Activated T-cell treated with anti-CD3 and anti-CD28 coated beads, Interleukin-2, amount 50 U/mL, for 4 hours (primary cell): ENCODE measurements at regions not wholly inside any gene's neighbourhood (a gene's known extent, or its start where the extent isn't known, plus 50 kb on each side); places are given as distances from the start of the nearest gene placed in this dataset.

Experiments
- ATAC-seq, 2 donors: fragments of 200-7000 bp; cut with Tn5 transposase; one replicate each; pipeline ENCODE4 v1.10.0; 2021
- DNase-seq: peaks from one replicate; pipeline ENCODE4 v3.0.0-alpha.2; 2020
- H3K27me3 Mint-ChIP-seq: one replicate; pipeline ENCODE4 v1.8.0; 2021; ENCODE audit warnings: low read depth, mixed read lengths
- H3K36me3 Mint-ChIP-seq: one replicate; pipeline ENCODE4 v1.8.0; 2022; ENCODE audit warnings: mixed read lengths; ENCODE audit not compliant: insufficient read depth
- H3K4me1 Mint-ChIP-seq: one replicate; pipeline ENCODE4 v1.8.0; 2021; ENCODE audit warnings: low read depth, mixed read lengths
- H3K4me3 Mint-ChIP-seq: one replicate; pipeline ENCODE4 v1.8.0; 2021; ENCODE audit warnings: mild to moderate bottlenecking, moderate library complexity, mixed read lengths
- H3K9me3 Mint-ChIP-seq: one replicate; pipeline ENCODE4 v1.8.0; 2021; ENCODE audit warnings: mixed read lengths

DNA sequence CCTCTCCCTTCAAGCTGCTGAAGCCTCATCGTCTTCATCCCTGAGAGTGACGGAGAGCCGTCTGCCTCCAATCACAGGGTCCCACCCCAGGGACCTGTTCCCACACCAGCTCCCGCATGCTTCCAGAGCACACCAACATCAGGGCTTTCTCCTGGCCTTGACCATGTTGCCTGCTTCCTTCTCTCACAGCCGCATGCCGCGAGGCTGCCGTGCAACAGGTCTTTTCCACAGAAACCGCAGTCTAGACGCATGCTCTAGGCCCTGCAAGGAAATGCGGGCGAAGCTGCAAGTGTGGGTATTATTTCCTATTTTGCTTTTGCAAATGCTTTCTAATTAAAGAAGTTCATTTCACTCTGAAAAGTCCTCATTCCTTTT lies 277.8 kb downstream of the EIPR1 start:
- Mint-ChIP-seq H3K36me3 (no peaks in the 10 kb centered on the region), H3K4me3 (no peak overlapping the region), H3K4me1 (no peaks in the 10 kb centered on the region), H3K27me3 (peaks cover 14% of the 10 kb centered on the region), H3K9me3 (no peaks in the 10 kb centered on the region)
- no peak for ATAC-seq
- no peak for DNase-seq

DNA sequence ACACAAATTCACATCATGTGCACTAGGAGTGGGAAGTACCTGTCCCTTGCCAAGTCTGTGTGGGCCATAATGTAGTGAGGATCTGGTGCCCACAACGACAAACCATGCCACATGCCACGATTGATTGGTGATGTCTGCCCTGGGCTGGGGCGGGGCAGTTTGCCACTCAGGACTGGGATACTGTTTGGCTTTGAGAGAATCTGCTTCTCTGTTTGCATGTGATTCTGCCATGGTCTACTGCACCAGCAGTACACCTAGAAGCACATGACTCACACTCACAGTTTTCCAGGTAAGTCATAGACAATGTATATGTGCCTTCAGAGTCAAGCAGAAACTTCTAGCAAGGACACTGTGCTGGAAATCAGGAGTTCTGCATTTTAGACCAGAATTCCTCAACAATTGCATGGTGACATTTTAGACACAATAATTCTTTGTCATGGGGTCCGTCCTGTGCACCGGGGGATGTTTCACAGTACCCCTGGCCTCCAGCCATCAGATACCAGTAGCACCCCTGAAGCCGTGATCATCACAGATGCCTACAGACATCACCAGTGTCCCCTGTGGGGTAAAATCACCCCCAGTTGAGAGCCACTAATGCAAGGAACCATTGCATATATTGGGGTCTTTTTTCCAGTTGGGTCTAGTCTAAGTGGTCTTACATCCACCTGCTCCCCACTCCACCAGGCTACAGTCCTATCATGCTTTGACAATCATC lies 278.3 kb downstream of the EIPR1 start:
- no peak overlapping the region for H3K4me3 Mint-ChIP-seq
- no peaks in the 10 kb centered on the region for H3K4me1 Mint-ChIP-seq
- H3K9me3 Mint-ChIP-seq = no peaks in the 10 kb centered on the region
- peaks cover 14% of the 10 kb centered on the region for H3K27me3 Mint-ChIP-seq
- DNase-seq = no peak
- H3K36me3 Mint-ChIP-seq = no peaks in the 10 kb centered on the region
- no peak for ATAC-seq

DNA sequence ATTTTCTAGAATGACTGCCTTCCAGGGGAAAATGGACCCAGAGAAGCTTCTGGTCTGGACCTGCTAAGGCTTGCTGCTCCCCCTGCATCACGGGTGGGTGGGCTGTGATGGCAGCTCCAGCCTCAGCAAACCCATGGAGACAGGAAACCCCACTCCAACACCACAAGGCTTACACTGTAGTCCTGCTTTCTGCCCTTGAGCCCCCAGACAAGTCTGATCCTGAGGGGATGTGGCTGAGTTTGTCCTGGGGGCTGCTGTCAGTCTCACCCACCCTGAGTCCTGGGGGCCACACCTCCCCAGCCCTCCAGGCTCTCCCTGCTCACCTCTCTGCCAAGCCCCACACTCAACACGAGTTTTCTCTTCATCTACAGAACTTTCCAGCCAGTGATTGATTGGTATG lies 279.4 kb downstream of the EIPR1 start:
- no peak overlapping the region for H3K4me3 Mint-ChIP-seq
- no peaks in the 10 kb centered on the region for H3K9me3 Mint-ChIP-seq
- H3K4me1 Mint-ChIP-seq = no peaks in the 10 kb centered on the region
- DNase-seq (no peak), ATAC-seq (no peak)
- no peaks in the 10 kb centered on the region for H3K36me3 Mint-ChIP-seq
- peaks cover 14% of the 10 kb centered on the region for H3K27me3 Mint-ChIP-seq

DNA sequence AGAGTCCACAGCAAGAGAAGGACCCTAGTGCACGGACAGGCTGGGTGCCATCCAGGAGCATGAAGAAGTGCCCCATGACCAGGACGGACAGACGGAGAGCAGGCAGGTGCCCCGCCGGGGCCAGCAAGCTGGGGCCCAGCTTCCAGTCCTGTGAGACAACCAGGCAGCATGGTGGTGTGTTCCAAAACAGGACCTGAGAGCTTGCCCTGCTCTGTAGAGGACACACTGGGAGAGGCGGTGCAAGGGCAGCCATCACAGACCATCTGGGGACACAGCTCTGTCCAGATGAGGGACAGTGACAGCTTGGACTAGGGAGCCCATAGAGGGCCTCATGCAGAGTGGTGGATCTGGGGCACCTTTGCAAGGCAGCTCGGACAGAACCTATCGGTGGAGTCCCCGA lies 279.8 kb downstream of the EIPR1 start:
- no peak for ATAC-seq

DNA sequence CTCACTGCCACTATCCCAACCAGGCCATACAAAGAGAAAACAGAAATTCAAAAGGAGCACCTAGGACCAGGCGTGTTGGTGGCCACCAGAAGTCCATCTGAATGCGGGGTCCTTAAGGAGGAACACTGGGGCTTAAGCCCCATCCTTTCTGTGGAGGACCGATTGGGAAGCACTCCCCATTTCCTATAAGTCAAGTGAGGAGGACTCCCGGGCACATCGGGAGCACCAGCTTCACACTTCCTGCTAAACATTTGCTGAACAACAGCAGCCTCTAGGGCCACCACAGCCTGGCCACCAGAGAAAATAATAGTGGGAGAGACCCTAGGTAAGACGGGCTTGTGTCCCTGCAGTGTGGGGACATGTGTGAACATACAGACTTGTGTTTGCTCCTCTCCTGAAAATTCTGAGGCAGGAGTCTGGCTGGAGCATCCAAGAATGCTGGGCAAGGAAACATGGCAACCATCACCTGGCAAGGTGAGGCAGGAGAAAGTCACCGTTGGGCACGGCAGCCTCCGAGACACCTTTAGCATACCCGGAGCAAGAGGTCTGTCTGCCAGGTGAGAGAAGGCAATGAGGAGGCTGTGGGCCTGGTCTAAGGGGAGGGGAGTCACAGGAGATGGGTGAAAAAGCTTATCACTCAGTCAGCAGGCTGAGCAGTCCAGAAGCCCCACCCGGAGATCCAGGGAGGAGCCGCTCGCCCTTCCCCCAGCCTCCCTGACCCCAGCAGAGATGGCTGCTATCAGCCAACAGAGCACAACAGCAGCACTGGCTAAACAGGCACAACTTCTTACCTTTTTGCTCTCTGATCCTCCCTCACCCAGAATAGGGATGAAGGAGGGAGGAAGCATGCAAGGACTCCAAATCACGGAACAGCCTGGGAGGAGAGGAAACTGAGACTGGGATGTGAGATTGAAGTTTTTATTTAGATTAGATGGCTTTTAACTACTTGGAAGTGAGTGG lies 282.3 kb downstream of the EIPR1 start:
- no peak for ATAC-seq
- Mint-ChIP-seq H3K27me3 (peaks cover 9% of the 10 kb centered on the region), H3K4me3 (no peak overlapping the region), H3K9me3 (peaks cover 2% of the 10 kb centered on the region), H3K4me1 (no peaks in the 10 kb centered on the region), H3K36me3 (no peaks in the 10 kb centered on the region)
- no peak for DNase-seq

More for the DNA sequence above, 279.8 kb downstream of the EIPR1 start:
- Mint-ChIP-seq H3K4me1 (no peaks in the 10 kb centered on the region), H3K27me3 (peaks cover 14% of the 10 kb centered on the region), H3K9me3 (no peaks in the 10 kb centered on the region), H3K4me3 (no peak overlapping the region), H3K36me3 (no peaks in the 10 kb centered on the region)
- DNase-seq = no peak

DNA sequence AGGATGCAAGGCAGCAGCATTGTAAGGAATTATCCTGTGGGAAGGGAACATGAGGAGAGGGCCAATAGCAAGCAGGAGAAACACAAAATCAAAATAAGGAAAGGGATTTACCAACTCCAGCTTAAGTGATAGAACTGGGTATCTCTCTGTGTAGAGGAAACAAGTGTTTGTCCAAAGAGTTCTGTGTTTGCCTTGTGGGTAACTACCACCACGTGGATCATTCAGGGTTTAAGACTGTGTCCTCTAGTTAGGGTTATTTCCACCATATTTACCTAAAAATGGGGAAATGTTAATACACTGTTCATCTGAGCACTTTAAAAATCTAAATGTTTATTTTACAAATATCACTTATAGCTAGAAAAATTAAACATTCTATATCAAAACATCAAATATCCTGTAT lies 283.3 kb downstream of the EIPR1 start:
- Mint-ChIP-seq H3K27me3 (peaks cover 6% of the 10 kb centered on the region), H3K36me3 (no peaks in the 10 kb centered on the region), H3K4me3 (no peak overlapping the region), H3K4me1 (no peaks in the 10 kb centered on the region), H3K9me3 (peaks cover 10% of the 10 kb centered on the region)
- no peak for ATAC-seq
- DNase-seq = no peak

DNA sequence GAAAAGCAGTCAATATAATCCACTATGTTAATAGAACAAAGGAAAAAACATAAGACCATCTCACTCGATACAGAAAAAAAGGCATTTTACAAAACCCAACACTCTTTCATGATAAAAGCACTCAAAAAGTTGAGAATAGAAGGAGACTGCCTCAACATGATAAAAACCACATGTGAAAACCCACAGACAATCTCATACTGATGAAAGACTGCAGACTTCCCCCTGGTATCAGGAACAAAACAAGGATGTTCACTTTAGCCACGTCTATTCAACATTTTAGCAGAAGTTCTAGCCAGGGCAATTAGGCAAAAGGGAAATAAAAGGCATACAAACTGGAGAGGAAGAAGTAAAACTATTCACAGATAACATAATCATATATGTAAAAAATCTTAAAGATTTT lies 285.9 kb downstream of the EIPR1 start:
- Mint-ChIP-seq H3K27me3 (no peaks in the 10 kb centered on the region), H3K4me3 (no peak overlapping the region), H3K36me3 (no peaks in the 10 kb centered on the region), H3K4me1 (no peaks in the 10 kb centered on the region), H3K9me3 (peaks cover 11% of the 10 kb centered on the region)
- DNase-seq (no peak), ATAC-seq (no peak)

DNA sequence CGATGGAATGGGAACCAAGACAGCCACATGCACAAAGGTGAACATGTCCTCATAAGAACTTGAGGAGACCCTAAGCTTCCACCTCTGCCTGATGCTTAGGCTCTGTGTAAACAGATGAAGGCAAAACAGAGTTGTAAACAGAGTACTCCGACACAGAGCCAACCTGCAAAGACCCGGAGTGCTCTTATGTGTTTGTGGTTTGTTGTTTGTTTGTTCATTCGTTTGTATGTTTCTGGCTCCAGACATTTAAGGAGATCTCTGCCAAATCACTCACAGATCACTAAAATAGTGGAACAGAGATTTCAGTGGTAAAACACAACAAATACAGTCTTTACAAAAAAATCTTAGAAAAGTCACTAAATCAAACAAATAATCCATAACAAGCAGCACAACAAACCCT lies 294.9 kb downstream of the EIPR1 start:
- Mint-ChIP-seq H3K4me1 (no peaks in the 10 kb centered on the region), H3K4me3 (no peak overlapping the region)

DNA sequence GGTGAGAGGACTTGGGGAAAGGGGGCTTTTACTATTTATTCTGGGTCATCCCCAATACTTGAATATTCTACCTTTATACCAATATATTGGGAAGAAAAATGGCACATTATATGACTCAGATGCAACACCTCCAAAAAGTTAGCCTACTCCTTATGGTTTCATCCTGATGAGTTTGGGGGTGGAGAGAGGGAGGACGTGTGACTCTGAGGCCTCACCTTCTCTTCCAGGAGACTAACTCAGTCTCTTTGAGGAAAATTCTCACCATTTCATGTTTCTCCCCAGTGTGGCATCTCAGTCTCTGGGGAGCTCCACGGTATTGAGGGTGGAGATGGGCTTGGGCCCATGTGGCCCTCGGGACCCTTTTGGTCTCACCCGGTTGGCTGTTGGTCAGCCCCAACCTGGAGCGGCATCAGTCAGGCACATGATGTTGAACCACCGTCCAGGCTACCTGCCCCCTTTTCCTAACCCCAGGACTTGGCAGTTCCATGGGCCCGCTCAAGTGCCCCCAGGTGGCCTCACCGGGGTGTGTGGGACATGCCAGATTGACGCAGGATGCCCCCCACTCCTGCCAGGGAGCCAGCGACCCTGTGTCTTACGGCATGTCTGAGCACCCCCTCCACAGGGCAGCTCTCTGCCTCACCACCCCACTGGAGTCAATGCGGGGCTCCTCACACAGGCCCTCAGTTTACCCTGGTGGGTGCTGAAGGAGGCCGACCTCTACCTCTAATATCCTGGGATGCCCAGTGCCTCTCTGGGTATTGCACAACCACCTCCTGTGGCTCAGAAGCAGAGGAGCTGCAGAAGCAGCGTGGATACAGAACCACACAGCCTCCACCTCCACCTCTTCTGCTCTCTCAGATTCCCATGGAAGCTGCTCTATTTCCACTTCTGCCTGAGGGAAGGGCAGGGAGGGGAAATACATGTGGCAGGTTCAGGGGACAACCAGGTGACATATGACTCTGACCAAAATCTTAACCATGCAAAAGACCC lies 297.4 kb downstream of the EIPR1 start:
- ATAC-seq = no peak
- peaks cover 9% of the 10 kb centered on the region for H3K9me3 Mint-ChIP-seq
- peaks cover 3% of the 10 kb centered on the region for H3K36me3 Mint-ChIP-seq

More for the DNA sequence above, 294.9 kb downstream of the EIPR1 start:
- Mint-ChIP-seq H3K27me3 (peaks cover 9% of the 10 kb centered on the region), H3K36me3 (peaks cover 3% of the 10 kb centered on the region), H3K9me3 (peaks cover 16% of the 10 kb centered on the region)
- no peak for DNase-seq
- ATAC-seq = no peak

DNA sequence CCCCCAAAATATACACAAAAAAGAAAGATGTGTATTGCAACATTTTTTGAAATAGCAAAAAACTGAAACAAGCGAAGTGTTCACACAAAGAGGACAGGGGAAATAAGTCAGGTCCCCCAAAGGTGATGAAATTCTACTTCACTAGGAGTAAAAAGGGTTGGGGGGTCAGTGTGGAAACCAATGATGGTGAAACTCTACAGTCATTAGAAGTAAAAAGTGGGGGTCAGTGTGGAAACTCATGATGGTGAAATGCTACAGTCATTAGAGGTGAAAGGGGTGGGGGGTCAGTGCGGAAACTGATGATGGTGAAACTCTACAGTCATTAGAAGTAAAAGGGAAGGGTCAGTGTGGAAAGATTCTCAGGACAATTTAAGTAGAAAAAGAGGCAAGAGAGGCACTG lies 298.2 kb downstream of the EIPR1 start:
- ATAC-seq = no peak
- H3K9me3 Mint-ChIP-seq = peaks cover 9% of the 10 kb centered on the region

More for the DNA sequence above, 297.4 kb downstream of the EIPR1 start:
- no peak overlapping the region for H3K4me3 Mint-ChIP-seq
- DNase-seq = no peak
- no peaks in the 10 kb centered on the region for H3K4me1 Mint-ChIP-seq
- H3K27me3 Mint-ChIP-seq = peaks cover 9% of the 10 kb centered on the region

DNA sequence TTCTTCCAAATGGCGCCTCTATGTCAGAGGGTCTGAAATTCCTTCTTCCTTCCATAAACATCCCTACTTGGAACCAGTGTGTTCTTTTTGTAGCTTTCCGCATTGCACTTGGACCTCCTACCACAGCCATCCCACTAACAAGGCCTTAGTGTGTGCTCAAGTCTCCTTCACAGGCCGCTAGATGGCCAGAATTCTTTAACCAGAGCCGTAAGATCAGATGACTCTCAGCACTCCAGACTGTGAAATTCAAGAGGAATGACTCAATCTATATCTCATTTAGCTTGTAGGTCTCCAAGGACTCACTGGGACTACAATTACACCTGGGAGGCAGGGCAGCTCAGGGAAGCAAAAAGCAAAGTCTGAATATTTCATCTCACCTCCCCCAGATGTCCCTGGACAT lies 298.9 kb downstream of the EIPR1 start:
- H3K9me3 Mint-ChIP-seq = peaks cover 6% of the 10 kb centered on the region
- H3K4me1 Mint-ChIP-seq = no peaks in the 10 kb centered on the region
- ATAC-seq (no peak), DNase-seq (no peak)
- H3K27me3 Mint-ChIP-seq = peaks cover 9% of the 10 kb centered on the region
- no peak overlapping the region for H3K4me3 Mint-ChIP-seq
- H3K36me3 Mint-ChIP-seq = peaks cover 3% of the 10 kb centered on the region

More for the DNA sequence above, 298.2 kb downstream of the EIPR1 start:
- peaks cover 9% of the 10 kb centered on the region for H3K27me3 Mint-ChIP-seq
- H3K4me3 Mint-ChIP-seq = no peak overlapping the region
- peaks cover 3% of the 10 kb centered on the region for H3K36me3 Mint-ChIP-seq
- DNase-seq = no peak
- H3K4me1 Mint-ChIP-seq = no peaks in the 10 kb centered on the region

DNA sequence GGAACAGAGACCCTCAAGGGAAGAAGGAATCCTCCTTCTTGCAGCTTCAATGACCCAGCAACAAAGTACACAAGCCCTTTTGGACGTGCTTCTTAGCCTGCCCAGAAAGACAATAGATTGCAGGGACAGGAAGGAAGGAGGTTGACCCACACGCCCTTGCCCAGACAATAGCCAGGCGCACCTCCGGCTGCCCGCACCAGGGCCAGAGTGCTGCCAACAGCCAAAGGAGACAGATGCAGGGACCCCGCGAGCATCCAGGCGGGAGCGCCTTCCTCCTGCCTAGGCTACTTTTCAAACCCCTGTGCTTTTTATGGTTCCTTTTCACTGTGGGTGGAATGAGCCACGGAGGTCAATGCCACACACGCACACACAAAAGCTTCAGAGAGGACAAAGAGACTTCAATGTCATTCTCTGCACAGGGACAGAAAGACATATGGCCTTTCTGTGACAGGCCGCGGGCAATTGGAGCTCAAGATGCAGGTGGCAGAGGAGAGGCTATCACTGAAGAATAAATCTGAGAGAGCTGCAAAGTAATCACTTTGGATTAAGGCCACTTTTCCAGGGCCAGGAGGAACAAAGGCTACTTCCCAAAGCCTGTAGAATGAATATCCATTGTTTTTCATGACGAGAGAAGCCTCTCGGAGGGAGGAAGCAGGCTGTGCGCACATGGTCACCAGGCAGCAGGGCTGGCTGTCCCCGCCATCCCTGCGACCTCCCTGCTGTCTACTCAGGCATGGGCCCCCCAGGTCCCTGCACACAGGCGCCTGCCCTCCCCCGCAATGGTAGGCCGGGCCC lies 300.6 kb downstream of the EIPR1 start:
- Mint-ChIP-seq H3K4me3 (no peak overlapping the region), H3K36me3 (no peaks in the 10 kb centered on the region), H3K4me1 (no peaks in the 10 kb centered on the region), H3K27me3 (no peaks in the 10 kb centered on the region), H3K9me3 (no peaks in the 10 kb centered on the region)
- ATAC-seq (no peak), DNase-seq (no peak)

DNA sequence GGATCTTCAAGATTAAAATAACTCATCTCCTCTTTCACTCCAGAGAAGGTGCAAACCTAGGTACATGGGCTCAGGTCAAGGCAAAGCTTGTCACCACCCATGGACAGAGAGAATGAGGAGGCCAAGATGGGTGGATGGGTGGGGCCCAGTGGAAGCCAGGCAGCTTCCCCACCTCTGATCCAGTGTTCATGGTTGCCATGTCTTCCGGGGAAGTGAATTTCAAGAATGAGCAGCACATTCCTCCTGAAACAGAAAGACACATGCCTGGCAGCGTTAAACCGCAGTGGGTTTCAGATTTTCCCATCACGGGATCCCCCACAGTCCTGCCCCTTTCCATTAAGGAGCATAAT lies 301.7 kb downstream of the EIPR1 start:
- H3K9me3 Mint-ChIP-seq = no peaks in the 10 kb centered on the region
- ATAC-seq (no peak), DNase-seq (no peak)
- no peaks in the 10 kb centered on the region for H3K4me1 Mint-ChIP-seq
- peaks cover 2% of the 10 kb centered on the region for H3K27me3 Mint-ChIP-seq
- no peak overlapping the region for H3K4me3 Mint-ChIP-seq
- H3K36me3 Mint-ChIP-seq = no peaks in the 10 kb centered on the region
